Stimulated activated naive CD8-positive, alpha-beta T cell treated with anti-CD3 and anti-CD28 coated beads, Interleukin-15, amount 100 ng/mL, for 72 hours (primary cell): ENCODE measurements at regions not wholly inside any gene's neighbourhood (a gene's known extent, or its start where the extent isn't known, plus 50 kb on each side); places are given as distances from the start of the nearest gene placed in this dataset.

Experiments used
- ATAC-seq: fragments of 150-1000 bp; cut with Tn5 transposase; 2 replicates; pipeline ENCODE4 v1.10.0; 2021; ENCODE audit warnings: mild to moderate bottlenecking, moderate library complexity
- DNase-seq, 2 donors: peaks; one replicate each; pipeline ENCODE4 v3.0.0; 2021 to 2022
- H3K27ac Mint-ChIP-seq, 2 donors: one replicate each; pipeline ENCODE4 v1.8.0; 2022; ENCODE audit warnings: mild to moderate bottlenecking in 2 of 2, mixed read lengths in 2 of 2, moderate library complexity in 2 of 2
- H3K27me3 Mint-ChIP-seq: one replicate; pipeline ENCODE4 v1.8.0; 2022; ENCODE audit warnings: mixed read lengths
- H3K4me1 Mint-ChIP-seq: one replicate; pipeline ENCODE4 v1.8.0; 2022; ENCODE audit warnings: mild to moderate bottlenecking, mixed read lengths
- H3K4me3 Mint-ChIP-seq, 2 donors: one replicate each; pipeline ENCODE4 v1.8.0; 2022; ENCODE audit warnings: mild to moderate bottlenecking in 2 of 2, mixed read lengths in 2 of 2, moderate library complexity in 1 of 2
- H3K9me3 Mint-ChIP-seq, 2 donors: one replicate each; pipeline ENCODE4 v1.8.0; 2022; ENCODE audit warnings: mixed read lengths in 2 of 2

DNA sequence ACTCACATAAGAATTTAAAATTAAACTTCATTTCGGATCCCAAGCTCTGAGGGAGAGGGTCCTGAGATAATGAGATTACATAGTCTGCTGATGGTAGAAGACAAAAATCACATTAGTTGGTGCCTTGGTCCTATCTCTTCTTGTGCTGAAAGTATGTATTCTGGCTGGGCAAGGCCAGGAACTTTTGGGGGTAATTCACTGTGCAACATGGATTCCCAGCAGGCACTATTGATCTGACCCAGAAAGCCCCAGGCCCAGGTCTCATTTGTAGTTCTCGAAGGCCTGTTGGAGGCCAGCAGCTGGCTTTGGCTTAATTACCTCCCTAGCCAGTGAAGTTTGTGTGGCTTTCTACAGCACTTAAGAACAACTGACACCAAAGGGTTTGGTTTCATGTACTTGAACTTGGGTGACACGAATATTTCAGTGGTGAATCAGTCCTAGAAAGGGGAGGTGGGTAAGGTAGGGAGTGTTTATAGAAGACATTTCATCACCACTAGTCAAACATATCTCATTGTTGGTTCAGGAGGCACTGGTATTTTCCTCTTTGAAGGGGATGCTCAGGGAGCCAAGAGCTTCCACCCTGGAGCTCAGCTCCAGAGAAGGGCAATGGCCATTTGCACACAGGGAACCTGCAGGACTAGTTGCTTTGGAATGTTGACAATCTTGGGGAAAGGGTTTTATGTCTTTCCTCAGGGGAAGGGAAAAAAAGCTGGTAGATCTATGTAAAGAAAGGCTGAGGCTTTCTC is 217.8 kb downstream of the OSR1 start:
- Mint-ChIP-seq H3K27ac (no peak overlapping the region), H3K9me3 (no peaks in the 10 kb centered on the region), H3K27me3 (peaks cover 7% of the 10 kb centered on the region), H3K4me1 (no peaks in the 10 kb centered on the region), H3K4me3 (no peak overlapping the region)
- DNase-seq: no peak
- no peak for ATAC-seq

DNA sequence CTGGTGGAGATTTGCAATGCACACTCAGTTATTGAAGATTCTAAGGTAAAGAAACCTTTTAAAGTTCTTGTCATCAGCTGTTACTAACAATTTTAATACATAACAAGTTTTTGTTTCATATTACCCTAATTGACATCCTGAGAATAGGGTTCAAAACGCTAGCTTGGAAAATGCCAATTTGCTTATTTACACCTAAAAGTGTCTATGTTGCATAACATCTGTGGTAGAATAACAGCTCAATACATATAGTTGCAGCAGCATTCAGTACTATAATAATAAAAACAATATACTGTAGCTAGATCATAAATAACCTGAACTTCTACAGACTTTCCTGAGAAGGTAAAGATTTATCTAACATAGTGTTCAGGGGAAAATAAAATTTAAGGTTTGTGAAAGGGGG is 219.0 kb downstream of the OSR1 start:
- Mint-ChIP-seq H3K9me3 (no peaks in the 10 kb centered on the region), H3K27me3 (peaks cover 7% of the 10 kb centered on the region), H3K4me3 (no peak overlapping the region), H3K4me1 (no peaks in the 10 kb centered on the region), H3K27ac (no peak overlapping the region)
- ATAC-seq (no peak), DNase-seq (no peak)

DNA sequence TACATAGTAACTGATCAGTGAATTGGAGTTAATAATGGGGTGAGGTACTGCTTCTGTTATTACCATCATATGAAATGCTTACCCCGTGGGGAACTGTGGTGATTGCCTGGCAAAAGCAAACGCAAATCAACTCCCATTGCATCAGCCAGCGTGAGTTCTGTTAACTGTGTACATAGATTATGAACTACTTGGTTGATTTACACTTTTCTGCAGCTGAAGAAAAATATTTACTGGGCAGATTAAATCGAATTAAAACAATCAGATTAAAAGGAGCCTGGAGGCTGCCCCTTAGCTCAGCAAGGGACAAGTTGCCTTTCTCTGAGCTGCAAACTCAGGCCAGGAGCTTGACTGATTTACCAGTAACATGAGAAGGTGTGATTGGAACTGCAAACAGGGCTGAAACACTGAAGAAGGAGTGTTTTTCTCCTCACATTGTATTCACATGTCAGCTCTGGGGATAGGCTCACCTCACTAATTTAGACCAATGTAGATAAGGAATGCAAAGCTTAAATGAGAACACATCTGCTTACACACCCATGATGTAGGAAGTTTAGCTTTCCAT is 220.1 kb downstream of the OSR1 start:
- ATAC-seq: no peak
- no peak for DNase-seq
- peaks cover 7% of the 10 kb centered on the region for H3K27me3 Mint-ChIP-seq
- H3K27ac Mint-ChIP-seq: no peak overlapping the region
- no peaks in the 10 kb centered on the region for H3K9me3 Mint-ChIP-seq
- no peak overlapping the region for H3K4me3 Mint-ChIP-seq
- no peaks in the 10 kb centered on the region for H3K4me1 Mint-ChIP-seq

DNA sequence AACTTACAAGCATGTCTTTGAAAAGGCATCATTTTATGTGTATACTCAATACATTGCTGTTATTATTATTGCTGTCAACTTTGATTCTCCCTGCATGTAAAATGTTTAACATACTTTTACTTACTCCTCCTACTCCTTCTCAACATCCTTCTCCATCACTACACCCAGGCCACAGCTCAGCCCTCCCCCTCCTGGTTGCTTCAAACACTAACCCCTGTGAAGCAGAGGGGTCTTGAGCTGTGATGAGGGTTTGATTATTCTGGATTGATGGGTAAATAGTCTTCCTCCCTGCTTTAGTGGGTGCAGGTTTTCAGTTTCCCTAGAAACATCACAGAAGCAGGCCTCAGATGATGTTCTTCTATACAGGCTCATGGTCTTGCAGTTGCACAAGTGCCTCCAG is 221.0 kb downstream of the OSR1 start:
- DNase-seq (no peak), ATAC-seq (no peak)
- H3K9me3 Mint-ChIP-seq: peaks cover 0 to 2% of the 10 kb centered on the region in 2 donors
- no peaks in the 10 kb centered on the region for H3K4me1 Mint-ChIP-seq
- H3K4me3 Mint-ChIP-seq: no peak overlapping the region
- H3K27ac Mint-ChIP-seq: no peak overlapping the region
- no peaks in the 10 kb centered on the region for H3K27me3 Mint-ChIP-seq

DNA sequence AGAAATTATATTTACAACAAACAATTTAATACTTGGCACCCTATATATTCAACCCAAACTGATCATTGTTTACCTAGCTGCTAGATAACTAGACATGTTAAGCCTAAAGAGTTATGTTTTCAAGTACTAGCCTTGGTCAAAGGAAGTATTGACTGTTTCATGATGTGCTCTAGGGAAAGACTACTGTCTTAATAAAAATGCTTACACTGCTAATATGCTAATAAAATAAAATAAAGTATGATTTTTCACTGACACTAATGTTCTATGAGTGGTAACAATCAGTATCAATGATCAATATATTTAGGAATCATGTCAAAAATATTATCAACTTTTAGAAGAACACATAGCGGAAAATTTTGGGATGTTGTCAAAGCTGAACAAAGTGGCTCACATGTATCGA is 225.5 kb downstream of the OSR1 start:
- ATAC-seq (no peak), DNase-seq (no peak)
- Mint-ChIP-seq H3K9me3 (peaks cover 0 to 6% of the 10 kb centered on the region in 2 donors), H3K4me3 (no peak overlapping the region), H3K27me3 (no peaks in the 10 kb centered on the region), H3K27ac (no peak overlapping the region), H3K4me1 (peaks cover 13% of the 10 kb centered on the region)

DNA sequence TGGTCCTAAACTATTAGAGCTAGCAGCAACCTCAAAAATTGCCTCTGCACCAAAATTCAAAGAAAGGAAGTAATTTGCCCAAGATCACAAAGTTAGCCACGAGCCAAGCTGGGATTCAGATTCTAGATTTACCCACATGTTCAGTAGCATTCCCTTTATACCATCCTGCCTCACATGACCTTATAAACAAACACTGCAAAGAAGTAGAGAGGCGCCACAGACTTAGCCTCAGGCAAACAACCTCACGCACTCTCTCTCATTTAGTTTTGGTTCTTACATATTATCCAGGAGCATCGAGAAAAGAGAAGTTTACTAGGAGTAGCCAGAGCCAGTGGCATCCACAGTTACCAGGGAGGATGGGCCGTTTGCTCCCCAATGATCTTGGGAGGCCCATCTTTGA is 226.6 kb downstream of the OSR1 start:
- no peak for ATAC-seq
- Mint-ChIP-seq H3K27me3 (no peaks in the 10 kb centered on the region), H3K4me3 (no peak overlapping the region), H3K4me1 (peaks cover 13% of the 10 kb centered on the region), H3K9me3 (peaks cover 0 to 6% of the 10 kb centered on the region in 2 donors), H3K27ac (no peak overlapping the region)
- no peak for DNase-seq

DNA sequence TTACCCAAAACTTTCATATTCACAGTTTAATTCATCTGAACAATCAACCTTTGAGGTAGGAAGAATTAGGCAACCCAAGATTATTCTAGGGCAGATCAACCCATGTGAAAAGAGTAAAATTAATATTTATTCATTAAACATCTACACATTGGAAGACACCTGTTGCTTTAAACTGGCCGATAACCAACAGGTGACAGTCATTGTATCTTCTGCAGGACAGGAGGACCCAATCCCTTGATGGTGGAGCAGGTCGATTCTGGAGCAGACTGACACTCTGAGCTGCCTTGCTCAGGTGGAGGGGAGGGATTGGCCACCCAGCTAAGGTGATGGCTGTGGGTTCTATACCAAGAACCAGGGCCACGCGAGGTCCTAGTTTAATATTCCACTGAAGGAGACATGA is 230.3 kb downstream of the OSR1 start:
- Mint-ChIP-seq H3K27ac (no peak overlapping the region), H3K4me3 (no peak overlapping the region), H3K27me3 (no peaks in the 10 kb centered on the region), H3K4me1 (peaks cover 13% of the 10 kb centered on the region), H3K9me3 (peaks cover 0 to 6% of the 10 kb centered on the region in 2 donors)
- ATAC-seq (no peak), DNase-seq (no peak)

DNA sequence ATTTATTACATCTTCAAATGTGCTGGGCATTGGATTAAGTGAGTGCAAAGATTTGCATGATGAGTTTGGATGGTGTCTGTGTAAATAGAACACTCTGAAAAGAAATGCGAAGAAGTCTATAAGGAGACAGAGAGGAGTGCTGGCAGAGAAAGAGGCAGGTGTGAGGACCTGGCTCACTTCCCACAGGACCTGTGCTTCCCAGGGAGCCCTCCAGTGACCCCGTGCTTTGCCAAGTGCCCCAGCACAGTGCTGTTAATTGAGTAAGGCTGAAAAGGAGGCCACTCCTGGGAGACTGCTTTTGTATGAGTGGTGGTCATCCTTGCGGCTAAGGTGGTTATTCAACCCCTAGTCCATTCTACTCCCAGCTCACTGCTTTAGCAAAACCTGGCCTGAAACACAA is 230.8 kb downstream of the OSR1 start:
- DNase-seq (no peak), ATAC-seq (no peak)
- H3K27me3 Mint-ChIP-seq: no peaks in the 10 kb centered on the region
- no peak overlapping the region for H3K4me3 Mint-ChIP-seq
- peaks cover 0 to 6% of the 10 kb centered on the region in 2 donors for H3K9me3 Mint-ChIP-seq
- peaks cover 13% of the 10 kb centered on the region for H3K4me1 Mint-ChIP-seq
- no peak overlapping the region for H3K27ac Mint-ChIP-seq

DNA sequence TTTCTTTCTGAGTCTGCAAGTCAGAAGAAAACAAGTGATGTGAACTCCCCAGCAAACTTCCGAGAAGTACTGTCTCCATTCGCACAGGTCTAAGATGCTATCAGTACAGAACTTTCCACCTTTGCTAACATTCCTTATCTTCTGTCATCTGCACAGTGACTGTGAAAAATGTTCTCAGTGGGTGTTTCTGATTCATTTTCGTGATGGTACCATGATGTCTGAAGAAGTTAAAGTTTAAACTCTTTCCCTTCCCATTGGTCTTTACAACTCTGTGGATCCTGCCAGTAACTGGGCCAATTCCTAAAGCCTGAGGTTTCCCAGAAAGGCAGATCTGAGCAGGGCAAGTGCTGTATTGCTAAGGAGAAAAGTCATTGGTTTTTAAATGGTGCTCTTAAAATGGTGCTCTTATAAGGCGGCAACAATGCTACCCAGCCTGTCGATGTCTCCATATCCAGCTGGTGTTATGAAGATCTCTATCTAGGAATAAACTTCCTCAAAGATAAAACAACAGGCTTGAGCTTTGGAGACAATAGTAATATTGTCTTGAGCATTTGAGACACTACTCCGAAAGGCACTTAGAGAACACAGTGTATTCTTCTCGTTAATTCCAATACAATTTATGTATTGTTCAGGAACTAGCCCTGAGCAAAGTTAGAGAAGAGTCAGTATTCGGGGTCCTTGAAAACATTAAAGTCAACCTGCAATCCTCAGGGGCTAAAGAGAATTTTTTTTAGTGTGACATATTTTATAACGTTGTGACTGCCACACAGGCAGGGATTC is 232.3 kb downstream of the OSR1 start:
- H3K4me3 Mint-ChIP-seq: no peak overlapping the region
- peaks cover 10% of the 10 kb centered on the region for H3K4me1 Mint-ChIP-seq
- DNase-seq: no peak
- no peaks in the 10 kb centered on the region for H3K9me3 Mint-ChIP-seq
- ATAC-seq: no peak
- H3K27me3 Mint-ChIP-seq: no peaks in the 10 kb centered on the region
- no peak overlapping the region for H3K27ac Mint-ChIP-seq

DNA sequence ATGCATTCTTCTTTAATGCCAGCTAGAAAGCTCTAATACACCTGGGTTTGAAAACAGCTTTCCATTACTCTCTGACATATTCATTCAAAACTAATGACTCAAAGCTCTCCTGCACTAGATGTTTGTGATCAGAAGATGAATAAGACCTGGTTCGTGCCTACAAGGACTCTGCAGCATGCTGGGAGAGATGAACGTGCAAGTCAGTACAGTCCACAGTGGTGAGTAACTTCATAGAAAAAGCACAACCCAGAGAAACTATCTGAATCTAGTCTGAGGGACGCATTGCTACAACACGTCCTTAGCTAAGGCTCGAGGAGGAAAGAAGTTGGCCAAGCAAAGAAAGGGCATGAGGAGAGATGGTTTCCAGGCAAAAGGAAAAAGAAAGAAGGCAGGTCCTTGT is 234.3 kb downstream of the OSR1 start:
- no peaks in the 10 kb centered on the region for H3K4me1 Mint-ChIP-seq
- ATAC-seq (no peak), DNase-seq (no peak)
- no peak overlapping the region for H3K27ac Mint-ChIP-seq
- no peak overlapping the region for H3K4me3 Mint-ChIP-seq
- no peaks in the 10 kb centered on the region for H3K27me3 Mint-ChIP-seq
- H3K9me3 Mint-ChIP-seq: no peaks in the 10 kb centered on the region

DNA sequence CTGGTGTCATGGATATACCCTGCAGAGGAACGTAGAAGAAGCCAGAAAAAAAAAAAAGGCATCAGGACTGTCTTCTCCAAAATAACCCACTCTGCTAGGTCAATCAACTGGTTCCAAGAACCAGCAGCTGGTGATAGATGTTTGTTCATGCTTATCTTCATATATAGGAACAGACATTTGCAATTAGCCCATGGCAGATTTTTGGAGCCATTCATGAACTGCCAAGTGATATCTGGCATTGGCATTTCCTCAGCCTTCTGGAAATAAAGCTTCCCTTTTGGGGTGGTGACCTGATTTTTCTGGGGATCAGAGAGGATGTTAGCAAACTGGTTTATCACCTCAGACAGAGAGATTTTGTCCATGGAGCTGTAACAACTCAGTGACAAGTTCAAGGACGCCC is 234.9 kb downstream of the OSR1 start:
- DNase-seq: no peak
- H3K27me3 Mint-ChIP-seq: no peaks in the 10 kb centered on the region
- no peaks in the 10 kb centered on the region for H3K9me3 Mint-ChIP-seq
- no peak overlapping the region for H3K4me3 Mint-ChIP-seq
- H3K4me1 Mint-ChIP-seq: no peaks in the 10 kb centered on the region
- no peak for ATAC-seq
- no peak overlapping the region for H3K27ac Mint-ChIP-seq

DNA sequence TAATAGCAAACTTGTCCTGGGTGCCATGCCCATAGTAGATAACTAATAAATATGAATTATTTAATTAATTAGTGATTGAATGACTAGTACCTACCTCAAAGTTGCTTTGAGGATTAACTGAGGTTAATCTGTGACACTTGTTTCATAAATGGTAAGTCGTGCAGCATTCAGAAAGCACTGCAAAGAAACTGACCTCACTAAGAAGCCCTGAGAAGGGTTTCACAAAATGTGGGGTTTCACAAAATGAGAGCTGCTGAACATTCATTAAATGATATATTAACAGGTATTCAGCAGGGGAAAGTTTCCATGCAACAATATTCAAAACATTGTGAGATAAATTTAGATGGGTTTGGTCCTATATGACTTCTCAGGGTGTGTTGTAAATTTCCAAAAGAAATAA is 236.2 kb downstream of the OSR1 start:
- DNase-seq (no peak), ATAC-seq (no peak)
- Mint-ChIP-seq H3K27ac (no peak overlapping the region), H3K27me3 (peaks cover 6% of the 10 kb centered on the region), H3K4me3 (no peak overlapping the region), H3K4me1 (no peaks in the 10 kb centered on the region), H3K9me3 (peaks cover 3 to 8% of the 10 kb centered on the region in 2 donors)

DNA sequence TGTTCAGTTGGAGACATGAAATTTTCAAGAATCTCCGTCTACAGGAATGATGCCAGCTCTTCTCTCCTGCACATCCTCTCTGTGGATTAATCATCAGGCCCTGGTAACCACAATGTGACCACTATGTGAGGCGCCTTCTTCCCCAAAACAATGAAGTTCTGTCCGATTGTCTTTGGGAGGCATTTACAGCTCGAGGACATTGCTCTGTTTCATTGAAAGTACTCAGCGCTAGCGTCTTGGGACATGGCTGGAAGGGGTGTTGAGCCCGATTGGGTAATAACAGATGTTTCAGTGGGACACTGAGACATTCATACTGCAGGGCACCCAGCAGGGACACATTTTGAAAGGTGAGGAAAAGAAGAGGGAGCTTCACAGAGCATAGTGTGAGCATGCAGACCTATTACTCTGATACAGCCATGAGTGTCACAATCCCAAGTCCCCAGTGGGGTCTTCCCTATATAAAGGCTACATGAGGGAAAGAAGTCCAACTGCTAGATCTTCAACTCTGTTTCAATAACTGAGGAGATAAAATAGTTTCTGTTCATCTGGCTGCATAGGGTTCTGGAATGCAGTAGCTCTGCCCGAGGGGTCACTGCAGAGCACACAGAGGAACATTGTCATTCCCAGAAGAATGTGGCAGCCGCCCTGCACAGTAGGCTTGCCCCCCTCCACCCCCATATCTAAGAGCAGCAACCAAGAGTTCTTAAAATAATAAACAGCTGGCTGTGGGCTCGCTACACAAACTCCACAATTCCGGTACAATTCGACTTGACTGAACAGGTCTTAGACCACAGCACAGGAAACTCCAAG is 237.3 kb downstream of the OSR1 start:
- Mint-ChIP-seq H3K4me1 (no peaks in the 10 kb centered on the region), H3K9me3 (peaks cover 5 to 10% of the 10 kb centered on the region in 2 donors), H3K27me3 (peaks cover 8% of the 10 kb centered on the region), H3K27ac (peak overlapping the region in 1 of 2 donors; percentile 72), H3K4me3 (no peak overlapping the region)
- ATAC-seq (no peak), DNase-seq (no peak)

DNA sequence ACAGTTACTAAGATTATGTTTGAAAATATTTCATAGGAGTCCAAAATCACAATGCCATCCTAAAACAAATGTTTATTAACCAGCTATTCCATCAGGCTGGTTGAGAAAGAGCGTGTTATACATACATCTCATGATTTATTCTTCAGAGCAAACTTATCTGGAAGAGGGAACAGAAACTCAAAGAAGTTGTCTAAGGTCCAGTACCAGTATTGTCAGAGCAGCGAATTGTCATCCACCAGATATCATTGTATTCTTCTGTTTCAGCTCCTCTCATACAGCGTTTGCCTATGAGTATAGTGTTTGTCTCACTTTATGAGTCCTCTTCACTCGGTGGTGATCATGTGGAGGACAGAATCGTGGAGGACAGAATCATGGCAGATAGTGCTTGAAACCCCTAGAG is 238.2 kb downstream of the OSR1 start:
- Mint-ChIP-seq H3K4me3 (no peak overlapping the region), H3K27ac (peak overlapping the region in 1 of 2 donors; percentile 43), H3K27me3 (peaks cover 8% of the 10 kb centered on the region), H3K4me1 (no peaks in the 10 kb centered on the region), H3K9me3 (peaks cover 5 to 10% of the 10 kb centered on the region in 2 donors)
- ATAC-seq (no peak), DNase-seq (no peak)

DNA sequence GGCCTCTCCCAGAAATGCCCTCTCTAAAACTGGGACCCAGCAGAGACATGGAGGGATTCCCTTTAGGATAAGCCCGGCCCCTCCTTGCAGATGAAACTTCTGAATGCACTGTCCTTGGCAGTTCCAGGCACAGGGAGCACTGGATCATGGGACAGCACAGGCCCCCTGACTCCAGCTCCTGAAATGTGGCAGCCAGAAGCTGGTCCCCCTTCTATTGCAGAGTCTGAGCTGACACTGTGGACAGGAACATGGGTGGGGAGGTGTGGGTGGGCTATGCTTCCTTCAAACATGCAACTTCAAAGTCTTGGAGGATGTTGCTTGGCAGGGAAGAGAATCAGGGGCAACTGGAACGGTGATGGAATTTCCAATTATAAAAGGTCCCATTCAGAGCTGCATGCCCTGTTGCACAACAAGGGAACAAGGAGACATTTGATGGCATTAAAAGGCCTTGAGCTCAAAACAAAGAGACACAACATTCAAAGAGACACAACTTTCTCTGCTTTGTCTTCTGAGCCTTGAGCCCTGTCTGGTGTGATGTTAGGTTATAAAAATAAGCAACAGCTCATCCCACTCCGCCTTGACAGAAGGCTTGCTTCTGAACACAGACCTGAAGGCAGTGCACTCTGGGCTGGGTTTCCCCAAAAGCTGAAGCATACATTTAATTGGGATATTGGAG is 239.0 kb downstream of the OSR1 start:
- Mint-ChIP-seq H3K27ac (no peak overlapping the region), H3K9me3 (peaks cover 5 to 10% of the 10 kb centered on the region in 2 donors), H3K27me3 (peaks cover 8% of the 10 kb centered on the region), H3K4me3 (no peak overlapping the region), H3K4me1 (no peaks in the 10 kb centered on the region)
- DNase-seq (no peak), ATAC-seq (no peak)
